NCI-H1694 treated with DMSO at 0.1 percent for 48 hours (cell line): ENCODE measurements at regions not wholly inside any gene's neighbourhood (a gene's known extent, or its start where the extent isn't known, plus 50 kb on each side); places are given as distances from the start of the nearest gene placed in this dataset.
"Not testable (repeated sequence)": the region's sequence is repeated elsewhere in the genome, so short reads cannot be mapped to it uniquely, and the experiment has no call there.

Experiments
- DNase-seq: peaks from one replicate; lab custom pipeline; 2025; lab: John Stamatoyannopoulos, UW

DNA sequence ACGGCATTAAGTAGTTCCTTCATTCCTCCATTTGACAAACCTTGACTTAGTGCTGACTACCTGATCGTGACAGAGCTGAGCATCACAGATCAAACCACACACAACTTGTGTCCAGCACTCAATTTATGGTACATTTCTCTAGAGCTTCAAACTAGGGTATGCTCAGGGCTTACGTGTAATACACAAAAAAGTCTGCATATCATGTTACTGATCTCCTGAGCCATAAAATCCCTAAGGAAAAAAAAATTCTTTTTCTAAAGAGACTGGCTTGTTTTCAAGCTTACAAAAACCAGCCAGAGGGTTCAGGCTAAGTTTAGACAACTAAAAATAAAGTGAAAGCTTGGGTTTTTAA lies 88.0 kb upstream of the ALKAL2 start:
- no peak for DNase-seq

DNA sequence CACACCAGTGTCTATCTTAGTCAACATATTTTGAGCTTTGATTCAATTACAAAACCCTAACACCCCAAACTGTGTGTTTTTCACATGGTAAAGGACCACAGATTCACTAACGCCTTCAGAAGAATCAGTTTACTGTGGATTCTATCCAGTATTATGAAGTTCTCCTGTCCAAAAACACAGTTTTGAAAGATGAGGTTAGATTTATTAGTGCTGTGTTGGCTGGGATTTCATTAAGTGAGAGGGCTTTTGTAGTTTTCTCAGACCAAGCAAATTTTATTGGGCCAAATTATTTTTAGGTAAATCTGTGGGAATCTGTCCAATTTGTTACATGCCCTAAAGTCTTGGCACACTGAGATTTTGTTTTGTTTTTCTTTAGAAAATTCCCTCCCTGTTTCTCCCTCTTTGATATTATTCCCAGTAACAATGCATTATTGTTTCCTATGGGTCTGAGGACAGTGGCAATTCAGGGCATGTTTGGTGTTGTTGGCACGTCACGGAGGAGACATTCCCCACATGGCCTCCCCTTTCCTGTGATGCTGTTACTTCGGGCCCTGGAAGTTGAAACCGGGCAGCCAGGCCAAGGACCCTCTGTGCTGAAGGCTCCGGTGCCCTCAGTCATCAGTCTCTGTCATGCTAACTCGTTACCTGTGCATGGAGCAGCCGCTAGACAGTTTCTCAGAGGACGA lies 87.5 kb upstream of the ALKAL2 start:
- DNase-seq = no peak

GRCh38 chr2:368386-368785 lies 80.5 kb upstream of the ALKAL2 start:
- DNase-seq = no peak

- DNase-seq = no peak
Measured at GRCh38 chr2:367246-367645, 79.4 kb upstream of the ALKAL2 start.

- no peak for DNase-seq
Measured at GRCh38 chr2:366706-367105, 78.8 kb upstream of the ALKAL2 start.

DNA sequence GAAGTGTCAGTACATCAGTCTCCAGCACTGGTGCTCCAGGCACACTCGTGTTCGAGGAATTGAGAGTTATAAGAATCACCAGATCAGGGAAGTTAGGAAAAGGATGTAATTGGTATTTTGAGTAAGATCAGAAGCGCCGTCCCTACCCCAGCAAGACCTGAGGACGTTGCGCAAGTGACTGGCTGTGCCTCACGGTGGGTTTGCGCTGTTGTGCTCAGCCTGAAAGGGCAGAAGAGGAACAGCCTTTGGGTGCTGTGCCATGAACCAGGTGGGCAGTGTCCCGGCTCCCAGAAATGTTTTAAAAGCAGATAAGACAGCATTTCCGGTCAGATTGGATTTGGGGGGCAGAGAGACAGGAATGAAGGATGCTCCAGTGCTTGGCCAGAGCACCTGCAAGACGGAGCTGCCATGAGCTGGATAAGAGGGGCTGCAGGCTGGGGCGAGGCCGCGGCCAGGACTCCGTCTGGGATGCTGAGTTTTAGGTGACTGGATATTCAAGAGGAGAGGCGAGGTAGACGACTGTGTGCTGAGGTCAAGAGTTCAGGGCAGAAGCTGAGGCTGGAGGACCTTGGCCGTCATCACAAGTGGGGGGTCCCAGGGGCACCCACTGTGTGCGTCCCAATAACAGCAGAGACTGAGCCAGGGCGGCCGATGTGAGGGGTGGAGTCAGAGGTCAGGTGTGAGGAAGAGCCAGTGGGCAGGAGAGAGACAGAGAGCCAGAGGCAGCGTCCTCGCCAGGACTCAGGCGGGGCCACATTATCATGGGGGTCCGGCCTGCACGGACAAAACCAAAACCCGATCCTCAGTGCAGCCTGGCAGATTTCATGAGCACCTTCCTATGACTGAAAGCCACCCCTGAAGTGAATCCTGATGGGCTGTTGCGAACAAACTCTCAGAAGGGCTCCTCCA lies 77.7 kb upstream of the ALKAL2 start:
- DNase-seq = no peak

GRCh38 chr2:363824-364470 lies 76.1 kb upstream of the ALKAL2 start:
- DNase-seq = no peak

GRCh38 chr2:362924-363323 lies 75.0 kb upstream of the ALKAL2 start:
- no peak for DNase-seq

DNA sequence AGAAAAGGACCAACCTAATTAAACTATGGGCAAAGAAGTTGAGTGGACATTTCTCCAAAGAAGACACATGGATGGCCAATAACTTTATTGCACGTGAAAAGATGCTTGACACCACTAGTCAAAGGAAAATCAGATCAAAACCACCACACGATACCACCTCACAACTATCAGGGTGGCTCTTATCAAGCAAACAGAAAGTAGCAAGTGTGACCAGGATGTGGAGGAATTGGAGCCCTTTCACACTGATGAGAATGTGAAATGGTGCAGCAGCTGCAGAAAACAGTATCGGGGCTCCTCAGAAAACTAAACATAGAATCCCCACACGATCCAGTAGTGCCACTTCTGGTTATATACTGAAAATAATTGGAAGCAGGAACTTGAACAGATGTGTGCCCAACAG lies 72.2 kb upstream of the ALKAL2 start:
- no peak for DNase-seq

DNA sequence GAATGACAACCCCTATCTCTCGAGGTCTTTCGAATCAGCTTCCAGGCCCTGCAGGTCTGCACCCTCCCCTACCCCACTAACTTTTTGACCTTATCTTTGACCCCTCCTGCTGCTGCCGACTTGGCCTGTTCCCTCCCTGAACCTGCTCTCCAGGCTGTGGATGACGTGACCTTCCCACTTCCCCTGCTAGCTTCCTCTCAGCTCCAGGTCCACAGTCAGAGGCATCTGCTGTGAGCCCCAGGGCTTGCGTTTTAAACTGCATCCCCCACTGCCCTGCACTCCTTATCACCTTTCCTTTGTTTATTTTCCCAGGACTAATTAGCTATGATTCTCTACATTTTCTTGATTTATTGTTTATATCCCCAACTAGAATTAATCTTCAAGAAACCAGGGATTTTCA lies 71.2 kb upstream of the ALKAL2 start:
- DNase-seq = no peak

DNA sequence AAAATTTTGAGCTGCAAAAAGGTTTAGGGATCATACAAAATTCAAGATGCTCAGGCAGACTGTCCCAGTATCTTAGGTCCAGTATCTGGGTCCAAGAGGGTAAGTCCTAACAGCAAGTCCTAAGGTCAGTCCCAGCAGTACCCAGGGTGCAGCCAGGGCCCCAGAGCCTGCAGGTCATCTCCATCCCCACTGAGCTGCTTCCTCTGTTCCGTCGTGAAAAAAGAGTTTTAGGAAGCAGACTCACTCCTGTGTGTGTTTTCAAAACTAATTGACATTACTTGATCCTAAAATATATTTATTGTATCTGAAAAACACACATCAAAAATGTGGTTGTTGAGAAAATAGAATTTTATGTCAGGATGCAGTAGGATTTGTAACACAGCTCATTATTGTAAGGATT lies 69.9 kb upstream of the ALKAL2 start:
- no peak for DNase-seq

DNA sequence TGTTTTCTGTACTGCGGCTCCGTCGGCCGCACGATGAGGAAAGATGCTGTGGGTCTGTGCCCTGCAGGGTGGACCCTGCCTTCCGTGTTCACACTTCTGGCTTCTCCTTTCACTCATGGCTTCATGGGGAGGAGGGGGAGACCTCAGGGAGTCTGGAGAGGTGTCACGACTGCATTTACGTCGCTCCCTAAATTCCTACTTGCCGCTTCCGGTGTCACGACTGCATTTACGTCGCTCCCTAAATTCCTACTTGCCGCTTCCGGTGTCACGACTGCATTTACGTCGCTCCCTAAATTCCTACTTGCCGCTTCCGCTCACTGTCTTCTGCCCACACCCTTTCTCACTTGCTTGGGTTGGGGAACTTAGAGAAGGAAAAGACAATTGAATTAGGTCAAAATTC lies 68.4 kb upstream of the ALKAL2 start:
- DNase-seq = not testable (repeated sequence)

DNA sequence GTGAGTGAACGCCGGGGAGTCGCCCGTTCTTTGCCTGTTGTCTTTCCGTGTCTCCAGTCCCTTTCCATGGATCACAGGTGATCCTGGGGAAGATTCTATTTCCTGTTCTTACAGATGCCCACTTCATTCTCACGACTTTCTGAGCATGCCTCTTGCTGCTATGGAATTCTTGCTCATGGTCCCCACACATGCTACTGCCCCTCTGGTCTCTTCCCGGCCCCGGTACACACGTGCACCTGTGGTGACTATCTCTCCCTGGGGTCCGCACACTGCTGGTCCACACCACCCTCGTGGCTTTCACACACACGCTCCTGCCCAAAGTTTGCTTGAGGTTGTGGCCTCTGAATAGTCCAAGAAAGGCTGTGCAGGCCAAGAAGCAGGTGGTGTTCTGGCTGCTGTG lies 67.9 kb upstream of the ALKAL2 start:
- no peak for DNase-seq

GRCh38 chr2:352696-353095 lies 64.8 kb upstream of the ALKAL2 start:
- no peak for DNase-seq

DNA sequence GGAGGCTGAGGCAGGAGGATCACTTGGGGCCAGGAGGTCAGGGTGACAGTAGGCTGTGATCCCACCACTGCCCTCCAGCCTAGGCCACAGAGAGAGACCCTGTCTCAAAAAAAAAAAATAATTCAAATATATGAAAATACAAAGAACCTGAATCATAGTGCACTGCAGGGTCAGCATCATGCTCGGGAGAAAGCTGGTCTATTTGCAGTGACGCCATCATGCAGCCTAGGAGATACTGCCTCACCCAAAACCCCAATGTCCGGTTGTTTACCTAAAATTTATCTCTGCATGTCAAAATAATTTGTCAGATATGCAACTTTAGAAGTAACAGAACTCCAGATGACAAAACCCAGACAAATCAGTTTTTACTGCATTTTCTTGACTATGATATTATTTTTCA lies 61.5 kb upstream of the ALKAL2 start:
- no peak for DNase-seq

- no peak for DNase-seq
Measured at GRCh38 chr2:348361-348916, 60.5 kb upstream of the ALKAL2 start.

- DNase-seq = no peak
Measured at GRCh38 chr2:344811-345210, 56.9 kb upstream of the ALKAL2 start.

- no peak for DNase-seq
Measured at GRCh38 chr2:343355-343754, 55.5 kb upstream of the ALKAL2 start.

- no peak for DNase-seq
Measured at GRCh38 chr2:341912-342311, 54.0 kb upstream of the ALKAL2 start.

DNA sequence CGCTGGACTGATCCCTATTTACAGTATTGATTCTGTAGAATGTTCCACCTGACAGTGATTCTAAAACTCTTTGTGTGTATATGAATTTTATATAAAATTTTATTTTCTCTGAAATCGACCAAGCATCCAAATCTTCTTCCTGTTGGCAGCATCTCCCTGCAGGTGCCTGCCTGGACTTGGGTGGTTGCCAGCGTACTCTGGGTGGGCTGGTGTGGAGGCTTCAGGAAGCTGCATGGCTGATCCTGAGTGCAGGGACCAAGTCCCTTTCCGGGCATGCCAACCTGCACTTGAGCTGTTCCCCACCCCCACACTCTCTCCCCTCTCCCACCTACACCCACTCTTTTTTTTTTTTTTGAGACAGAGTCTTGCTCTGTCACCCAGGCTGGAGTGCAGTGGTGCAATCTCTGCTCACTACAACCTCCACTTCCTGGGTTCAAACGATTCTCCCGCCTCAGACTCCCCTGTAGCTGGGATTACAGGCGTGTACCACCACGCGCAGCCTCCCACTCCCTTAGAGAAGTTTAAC lies 53.2 kb upstream of the ALKAL2 start:
- no peak for DNase-seq
